ENCODE measurements at regions not wholly inside any gene's neighbourhood (a gene's known extent, or its start where the extent isn't known, plus 50 kb on each side); places are given as distances from the start of the nearest gene placed in this dataset.

GRCh38 chr6:165986311-165986913 is 181.2 kb downstream of the TBXT start:
- peak in 1 of 2 donors; percentile 21 for DNase-seq (ENCODE audit: low read depth in 1 of 2, low spot score in 1 of 2)
- Histone ChIP-seq H3K36me3 (no peaks in the 10 kb centered on the region), H3K27ac (no peak overlapping the region), H3K4me3 (peak overlapping the region; percentile 49), H3K9me3 (ENCODE audit: low read depth) (no peaks in the 10 kb centered on the region), H3K27me3 (peaks cover 100% of the 10 kb centered on the region), H3K4me1 (ENCODE audit: low read depth) (peaks cover 13% of the 10 kb centered on the region)
- TF ChIP-seq, protein P1, sequence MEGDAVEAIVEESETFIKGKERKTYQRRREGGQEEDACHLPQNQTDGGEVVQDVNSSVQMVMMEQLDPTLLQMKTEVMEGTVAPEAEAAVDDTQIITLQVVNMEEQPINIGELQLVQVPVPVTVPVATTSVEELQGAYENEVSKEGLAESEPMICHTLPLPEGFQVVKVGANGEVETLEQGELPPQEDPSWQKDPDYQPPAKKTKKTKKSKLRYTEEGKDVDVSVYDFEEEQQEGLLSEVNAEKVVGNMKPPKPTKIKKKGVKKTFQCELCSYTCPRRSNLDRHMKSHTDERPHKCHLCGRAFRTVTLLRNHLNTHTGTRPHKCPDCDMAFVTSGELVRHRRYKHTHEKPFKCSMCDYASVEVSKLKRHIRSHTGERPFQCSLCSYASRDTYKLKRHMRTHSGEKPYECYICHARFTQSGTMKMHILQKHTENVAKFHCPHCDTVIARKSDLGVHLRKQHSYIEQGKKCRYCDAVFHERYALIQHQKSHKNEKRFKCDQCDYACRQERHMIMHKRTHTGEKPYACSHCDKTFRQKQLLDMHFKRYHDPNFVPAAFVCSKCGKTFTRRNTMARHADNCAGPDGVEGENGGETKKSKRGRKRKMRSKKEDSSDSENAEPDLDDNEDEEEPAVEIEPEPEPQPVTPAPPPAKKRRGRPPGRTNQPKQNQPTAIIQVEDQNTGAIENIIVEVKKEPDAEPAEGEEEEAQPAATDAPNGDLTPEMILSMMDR (IDR thresholded peaks at IDR 0.05; ENCODE audit: low read depth, low read length) = no peak

GRCh38 chr6:165985806-165986299 is 181.8 kb downstream of the TBXT start:
- Histone ChIP-seq H3K27ac (no peak overlapping the region), H3K4me3 (no peak overlapping the region), H3K4me1 (ENCODE audit: low read depth) (peaks cover 13% of the 10 kb centered on the region), H3K27me3 (peaks cover 100% of the 10 kb centered on the region), H3K36me3 (no peaks in the 10 kb centered on the region), H3K9me3 (ENCODE audit: low read depth) (no peaks in the 10 kb centered on the region)
- peak in 1 of 2 donors; percentile 32 for DNase-seq (ENCODE audit: low read depth in 1 of 2, low spot score in 1 of 2)
- TF ChIP-seq, protein P1 (IDR thresholded peaks at IDR 0.05; ENCODE audit: low read depth, low read length) = no peak

- no peak for DNase-seq (ENCODE audit: low read depth in 1 of 2, low spot score in 1 of 2)
- no peaks in the 10 kb centered on the region for H3K36me3 ChIP-seq
- peaks cover 13% of the 10 kb centered on the region for H3K4me1 ChIP-seq (ENCODE audit: low read depth)
- no peaks in the 10 kb centered on the region for H3K9me3 ChIP-seq (ENCODE audit: low read depth)
- TF ChIP-seq, protein P1 (IDR thresholded peaks at IDR 0.05; ENCODE audit: low read depth, low read length) = no peak
- H3K27me3 ChIP-seq = peaks cover 100% of the 10 kb centered on the region
- no peak overlapping the region for H3K27ac ChIP-seq
- H3K4me3 ChIP-seq = no peak overlapping the region
Measured at GRCh38 chr6:165985281-165985805, 182.3 kb downstream of the TBXT start.

GRCh38 chr6:165984729-165985275 is 182.8 kb downstream of the TBXT start:
- Histone ChIP-seq H3K4me1 (ENCODE audit: low read depth) (peaks cover 13% of the 10 kb centered on the region), H3K27ac (no peak overlapping the region), H3K4me3 (no peak overlapping the region), H3K27me3 (peaks cover 100% of the 10 kb centered on the region), H3K9me3 (ENCODE audit: low read depth) (no peaks in the 10 kb centered on the region), H3K36me3 (no peaks in the 10 kb centered on the region)
- TF ChIP-seq, protein P1 (IDR thresholded peaks at IDR 0.05; ENCODE audit: low read depth, low read length) = no peak
- no peak for DNase-seq (ENCODE audit: low read depth in 1 of 2, low spot score in 1 of 2)

DNA sequence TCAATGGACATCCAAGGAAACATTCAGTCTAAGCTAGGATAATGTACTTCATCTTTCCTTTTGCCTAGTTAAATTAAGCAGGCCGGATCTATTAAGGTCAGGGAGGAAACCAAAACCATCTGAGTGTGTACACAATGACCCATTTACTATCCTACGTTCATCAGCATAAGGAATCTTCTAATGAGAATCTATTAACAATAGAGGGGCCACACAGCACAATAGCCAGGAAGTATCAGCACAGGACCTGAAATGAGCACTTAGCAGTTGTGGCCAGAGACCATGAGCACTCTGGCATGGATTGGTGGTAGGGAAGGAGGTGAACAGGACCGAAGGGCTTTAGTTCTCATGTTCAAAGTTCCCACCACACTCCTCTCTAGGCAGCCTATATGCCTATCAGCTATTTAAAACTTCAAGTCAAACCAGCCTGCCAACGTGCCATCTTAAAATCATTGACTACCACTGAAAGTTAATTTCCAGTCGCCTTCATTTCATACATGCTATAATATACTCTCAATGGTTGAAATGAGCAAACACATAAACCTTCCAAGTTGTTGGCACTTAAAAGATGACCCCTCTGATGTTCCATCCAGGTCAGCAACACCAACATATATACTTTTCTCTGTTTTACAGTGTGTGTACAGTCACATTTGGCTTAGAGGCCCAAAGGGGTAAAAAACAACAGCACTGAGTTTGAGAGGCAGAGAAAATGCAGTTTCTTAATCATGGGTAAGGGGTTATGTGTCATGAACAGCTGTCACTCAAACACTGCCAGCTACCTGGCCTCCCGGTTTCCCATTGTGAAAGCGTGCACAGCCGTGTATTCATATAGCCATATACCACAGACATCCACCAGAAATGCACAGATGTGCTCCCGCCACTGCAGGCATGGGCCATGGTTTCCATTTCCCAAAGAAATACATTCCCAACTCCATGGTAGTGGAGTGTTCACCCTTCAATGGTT is 184.3 kb downstream of the TBXT start:
- DNase-seq (ENCODE audit: low read depth in 1 of 2, low spot score in 1 of 2) = no peak
- Histone ChIP-seq H3K9me3 (ENCODE audit: low read depth) (no peaks in the 10 kb centered on the region), H3K36me3 (no peaks in the 10 kb centered on the region), H3K4me1 (ENCODE audit: low read depth) (peaks cover 5% of the 10 kb centered on the region), H3K27ac (no peak overlapping the region), H3K4me3 (no peak overlapping the region), H3K27me3 (peaks cover 91% of the 10 kb centered on the region)
- TF ChIP-seq, protein P1 (IDR thresholded peaks at IDR 0.05; ENCODE audit: low read depth, low read length) = no peak
